Heart left ventricle (tissue), 13 donors: ENCODE measurements at regions not wholly inside any gene's neighbourhood (a gene's known extent, or its start where the extent isn't known, plus 50 kb on each side); places are given as distances from the start of the nearest gene placed in this dataset.
"Not testable (repeated sequence)": the region's sequence is repeated elsewhere in the genome, so short reads cannot be mapped to it uniquely, and the experiment has no call there.

Experiments used
- CTCF ChIP-seq, 12 donors: fragments of 200-600 bp; sonication (generic) in 4 of 12; IDR thresholded peaks; one replicate each; pipeline versions ENCODE4 v1.5.0 to v1.8.0; 2018 to 2022; ENCODE audit warnings: antibody characterized with exemption in 12 of 12, mild to moderate bottlenecking in 5 of 12
- POLR2A ChIP-seq, 2 donors: fragments of 450-650 bp; IDR thresholded peaks; one replicate each; pipeline ENCODE4 v1.6.1; 2017; ENCODE audit warnings: antibody characterized with exemption in 2 of 2, mild to moderate bottlenecking in 2 of 2, moderate library complexity in 2 of 2
- donor health status: ischemic (EF 13 %, LVEDD 7.1; RV severe dilation, severe dysfunction).
- donor health status: DM: no; HTN: yes; CAD: no.
- donor health status: DM: no; HTN: no; CAD: no.
- donor health status: ischemic (EF 25% LVEDD 6.9; RV normal size, moderate dysfunction).
- donor health status: ischemic (EF 25% LVEDD 5.7; RV mildly dilated, moderate dysfunction).
- donor health status: ischemic (EF 35%, LVEDD 5.7; RV mildly dilated, moderate dysfunction).
- donor health status: nonischemic (EF 11% LVEDD 7.7; RV severe dilation, severe dysfunction).
- donor health status: DM: yes; HTN: yes; CAD: no.
- donor health status: PGD.
- donor health status: ischemic (EF 29% LVEDD 5.4; RV normal size, mild dysfunction).
- donor health status: nonischemic (EF 23%, LVEDD 6.1; RV moderate dilation, normal function).

- TF ChIP-seq CTCF, POLR2A (IDR thresholded peaks at IDR 0.05): not testable (repeated sequence)
These were observed 63.2 kb upstream of the CCDC167 start for GRCh38 chr6:37562926-37563288.
